A673 (cell line): ENCODE measurements at regions not wholly inside any gene's neighbourhood (a gene's known extent, or its start where the extent isn't known, plus 50 kb on each side); places are given as distances from the start of the nearest gene placed in this dataset.

Source experiments
- EZH2 ChIP-seq: fragments of 200-600 bp; sonication (generic); IDR thresholded peaks from 2 replicates; pipeline ENCODE4 v1.6.1; 2017; ENCODE audit warnings: borderline replicate concordance, low read depth, mild to moderate bottlenecking, mixed read lengths, antibody characterized with exemption, low read length; ENCODE audit not compliant: poor library complexity, severe bottlenecking
- TF ChIP-seq, protein P1 (sequence below): fragments of 300-800, 200-600 bp; sonication (generic); conservative IDR thresholded peaks from 2 replicates; pipeline ENCODE4 v1.5.1; 2017; ENCODE audit warnings: low read depth, mild to moderate bottlenecking, antibody characterized with exemption, low read length, moderate library complexity, mixed read lengths

DNA sequence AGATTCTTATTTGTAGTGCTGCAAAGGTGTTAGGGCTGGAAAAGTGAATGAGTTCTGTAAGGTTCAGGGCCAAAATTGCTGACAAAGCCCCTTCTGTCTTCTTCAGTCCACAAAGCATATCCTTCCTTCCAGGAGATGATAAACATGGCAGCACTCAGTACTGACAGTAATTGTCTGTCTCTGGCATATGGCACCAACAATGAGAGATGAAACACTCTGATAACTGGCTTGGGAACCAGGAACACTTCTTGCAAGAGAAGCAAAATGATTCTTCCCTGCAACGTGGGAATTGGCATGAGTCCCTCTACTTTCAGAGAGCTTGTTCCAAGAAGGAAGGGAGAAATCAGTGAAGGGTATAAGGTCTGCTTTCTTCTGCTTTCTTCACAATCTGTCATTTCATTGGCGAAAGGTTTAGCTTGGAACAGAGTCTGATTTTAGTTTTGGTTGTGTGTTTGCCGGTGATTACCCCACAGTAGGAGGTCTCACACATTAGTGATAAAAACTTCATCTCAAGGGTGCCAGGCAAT, 963.3 kb downstream of the NLGN4X start:
- TF ChIP-seq, protein P1, sequence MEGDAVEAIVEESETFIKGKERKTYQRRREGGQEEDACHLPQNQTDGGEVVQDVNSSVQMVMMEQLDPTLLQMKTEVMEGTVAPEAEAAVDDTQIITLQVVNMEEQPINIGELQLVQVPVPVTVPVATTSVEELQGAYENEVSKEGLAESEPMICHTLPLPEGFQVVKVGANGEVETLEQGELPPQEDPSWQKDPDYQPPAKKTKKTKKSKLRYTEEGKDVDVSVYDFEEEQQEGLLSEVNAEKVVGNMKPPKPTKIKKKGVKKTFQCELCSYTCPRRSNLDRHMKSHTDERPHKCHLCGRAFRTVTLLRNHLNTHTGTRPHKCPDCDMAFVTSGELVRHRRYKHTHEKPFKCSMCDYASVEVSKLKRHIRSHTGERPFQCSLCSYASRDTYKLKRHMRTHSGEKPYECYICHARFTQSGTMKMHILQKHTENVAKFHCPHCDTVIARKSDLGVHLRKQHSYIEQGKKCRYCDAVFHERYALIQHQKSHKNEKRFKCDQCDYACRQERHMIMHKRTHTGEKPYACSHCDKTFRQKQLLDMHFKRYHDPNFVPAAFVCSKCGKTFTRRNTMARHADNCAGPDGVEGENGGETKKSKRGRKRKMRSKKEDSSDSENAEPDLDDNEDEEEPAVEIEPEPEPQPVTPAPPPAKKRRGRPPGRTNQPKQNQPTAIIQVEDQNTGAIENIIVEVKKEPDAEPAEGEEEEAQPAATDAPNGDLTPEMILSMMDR = no peak
- TF ChIP-seq EZH2 = no peak
